Left lung (tissue), 4 donors: ENCODE measurements at regions not wholly inside any gene's neighbourhood (a gene's known extent, or its start where the extent isn't known, plus 50 kb on each side); places are given as distances from the start of the nearest gene placed in this dataset.

Experiments used
- ATAC-seq: fragments of 200-7000 bp; cut with Tn5 transposase; one replicate; pipeline ENCODE4 v1.9.1; 2020; ENCODE audit warnings: moderate library complexity
- DNase-seq, 4 donors: peaks; one replicate each; pipeline ENCODE4 v3.0.0-alpha.2; 2013 to 2020
- H3K27ac ChIP-seq, 2 donors: fragments of 200-600 bp; sonication (generic) in 1 of 2; one replicate each; pipeline versions ENCODE4 v1.5.0 to v1.8.0; 2020 to 2021
- H3K27me3 ChIP-seq, 2 donors: fragments of 200-600 bp; sonication (generic) in 1 of 2; one replicate each; pipeline versions ENCODE4 v1.5.0 to v1.8.0; 2020 to 2021
- H3K36me3 ChIP-seq, 2 donors: fragments of 200-600 bp; sonication (generic) in 1 of 2; one replicate each; pipeline versions ENCODE4 v1.5.0 to v1.8.0; 2020 to 2021
- H3K4me1 ChIP-seq, 2 donors: fragments of 200-600 bp; one replicate each; pipeline ENCODE4 v1.8.0; 2021
- H3K4me3 ChIP-seq, 2 donors: fragments of 200-600 bp; sonication (generic) in 1 of 2; one replicate each; pipeline versions ENCODE4 v1.5.0 to v1.8.0; 2020 to 2021; ENCODE audit warnings: mild to moderate bottlenecking in 1 of 2
- H3K9me3 ChIP-seq, 2 donors: fragments of 200-600 bp; sonication (generic) in 1 of 2; one replicate each; pipeline versions ENCODE4 v1.5.0 to v1.8.0; 2020 to 2021
- CTCF ChIP-seq, 2 donors: fragments of 200-600 bp; sonication (generic) in 1 of 2; IDR thresholded peaks; one replicate each; pipeline versions ENCODE4 v1.5.0 to v1.8.0; 2021; ENCODE audit warnings: antibody characterized with exemption in 2 of 2
- intact Hi-C, 2 donors: fragments of 100-400 bp; cut with DNase I; formaldehyde crosslinking; loops; one replicate each; pipeline versions ENCODE4 v1.11.2 to v1.14.2; 2022
- donor health status: DM: no; HTN: yes; CAD: no.
- donor health status: DM: no; HTN: no; CAD: no.

- no peaks in the 10 kb centered on the region for H3K4me1 ChIP-seq
- H3K27ac ChIP-seq: no peak overlapping the region
- TF ChIP-seq CTCF (IDR thresholded peaks at IDR 0.05): no peak
- DNase-seq (no peak), ATAC-seq (no peak)
- intact Hi-C loops: no loop called here
- H3K36me3 ChIP-seq: no peaks in the 10 kb centered on the region
- H3K9me3 ChIP-seq: peaks cover 0 to 3% of the 10 kb centered on the region in 2 donors
- H3K27me3 ChIP-seq: no peaks in the 10 kb centered on the region
- H3K4me3 ChIP-seq: no peak overlapping the region
These were observed 264.4 kb upstream of the PRDM1 start for GRCh38 chr6:105821777-105822176.

DNA sequence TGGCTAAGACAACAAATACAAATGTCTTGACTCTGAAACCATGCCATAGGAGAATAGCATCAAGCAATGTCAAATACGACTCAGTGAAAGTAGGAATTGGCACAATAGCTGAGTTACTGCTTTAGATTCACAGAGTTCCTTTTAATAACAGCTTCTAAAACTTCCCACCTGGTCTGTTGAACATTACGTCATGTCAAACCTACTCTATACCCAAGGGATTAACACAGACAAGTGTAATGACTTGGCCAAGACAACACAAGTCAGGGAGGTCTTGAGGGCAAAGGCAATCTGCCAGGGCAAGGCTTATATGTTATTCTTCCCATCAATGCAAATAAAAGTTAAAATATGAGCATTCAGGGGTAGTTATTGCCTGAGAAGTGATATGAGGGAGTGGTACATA, 265.1 kb upstream of the PRDM1 start:
- H3K36me3 ChIP-seq: no peaks in the 10 kb centered on the region
- peaks cover 0 to 3% of the 10 kb centered on the region in 2 donors for H3K9me3 ChIP-seq
- no peak for TF ChIP-seq CTCF (IDR thresholded peaks at IDR 0.05)
- H3K27me3 ChIP-seq: no peaks in the 10 kb centered on the region
- DNase-seq: no peak
- no peak for ATAC-seq
- no peak overlapping the region for H3K27ac ChIP-seq
- no peaks in the 10 kb centered on the region for H3K4me1 ChIP-seq
- intact Hi-C loops: no loop called here
- H3K4me3 ChIP-seq: no peak overlapping the region

DNA sequence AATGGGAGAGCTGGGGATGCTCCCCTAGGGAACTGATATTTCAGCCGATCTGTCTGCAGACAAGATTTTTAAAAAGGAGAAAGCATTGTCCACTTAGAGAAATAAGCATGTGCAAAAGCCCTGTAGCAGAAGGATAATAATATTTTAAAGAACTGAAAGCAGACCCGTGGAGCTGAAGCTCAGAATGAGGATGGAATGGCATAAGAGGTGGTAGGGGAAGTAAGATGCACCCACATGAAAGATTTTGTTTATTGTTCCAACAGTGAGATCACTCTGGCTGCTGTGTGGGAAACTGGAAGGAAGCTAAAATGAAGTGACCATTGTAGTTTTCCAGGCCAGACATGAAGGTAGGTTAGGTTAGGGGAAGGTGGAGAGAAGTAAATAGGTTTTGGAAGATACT, 266.4 kb upstream of the PRDM1 start:
- ATAC-seq: peak; percentile 17
- DNase-seq: no peak
- Histone ChIP-seq H3K9me3 (peaks cover 0 to 3% of the 10 kb centered on the region in 2 donors), H3K27ac (no peak overlapping the region), H3K36me3 (no peaks in the 10 kb centered on the region), H3K27me3 (no peaks in the 10 kb centered on the region), H3K4me3 (no peak overlapping the region), H3K4me1 (no peaks in the 10 kb centered on the region)
- intact Hi-C loops: no loop called here
- no peak for TF ChIP-seq CTCF (IDR thresholded peaks at IDR 0.05)

DNA sequence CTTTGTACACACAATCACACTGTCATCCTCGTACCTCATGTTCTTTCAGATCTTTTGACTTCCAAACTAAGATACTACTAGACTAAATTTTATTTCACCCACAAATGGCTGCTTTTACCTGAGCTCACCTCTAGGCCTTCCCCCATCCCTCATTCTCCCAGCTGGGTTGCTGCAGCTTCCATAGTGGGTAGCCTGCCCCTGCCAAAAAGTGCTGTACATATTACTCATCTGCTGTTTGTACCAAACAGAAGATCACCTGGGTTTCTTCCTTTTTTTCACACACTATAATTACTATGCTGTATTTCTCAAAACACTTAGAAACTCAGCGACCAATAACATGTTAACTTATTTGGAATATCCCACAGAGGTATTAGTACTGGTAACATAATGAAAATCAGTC, 267.6 kb upstream of the PRDM1 start:
- Histone ChIP-seq H3K4me1 (no peaks in the 10 kb centered on the region), H3K4me3 (no peak overlapping the region), H3K27ac (no peak overlapping the region), H3K36me3 (no peaks in the 10 kb centered on the region), H3K27me3 (no peaks in the 10 kb centered on the region), H3K9me3 (peaks cover 0 to 3% of the 10 kb centered on the region in 2 donors)
- intact Hi-C loops: no loop called here
- ATAC-seq (no peak), DNase-seq (no peak)
- no peak for TF ChIP-seq CTCF (IDR thresholded peaks at IDR 0.05)

DNA sequence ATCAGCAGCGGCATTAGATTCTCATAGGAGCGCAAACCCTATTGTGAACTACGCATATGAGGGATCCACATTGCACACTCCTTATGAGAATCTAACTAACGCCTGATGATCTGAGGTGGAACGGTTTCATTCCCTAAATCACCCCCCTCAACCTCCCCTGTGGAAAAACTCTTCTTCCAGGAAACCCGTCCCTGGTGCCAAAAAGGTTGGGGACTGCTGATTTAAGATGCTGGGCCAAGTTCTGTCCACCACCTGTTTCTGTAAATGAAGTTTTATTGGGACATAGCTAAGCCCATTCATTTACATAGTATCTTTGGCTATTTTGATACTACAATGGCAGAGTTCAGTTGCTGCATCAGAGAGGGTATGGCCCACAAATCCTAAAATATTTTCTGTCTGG, 268.2 kb upstream of the PRDM1 start:
- Histone ChIP-seq H3K27ac (no peak overlapping the region), H3K27me3 (no peaks in the 10 kb centered on the region), H3K9me3 (peaks cover 0 to 3% of the 10 kb centered on the region in 2 donors), H3K4me3 (no peak overlapping the region), H3K4me1 (no peaks in the 10 kb centered on the region), H3K36me3 (no peaks in the 10 kb centered on the region)
- DNase-seq (no peak), ATAC-seq (no peak)
- TF ChIP-seq CTCF (IDR thresholded peaks at IDR 0.05): no peak
- intact Hi-C loops: no loop called here
